DND-41 (cell line): ENCODE measurements at regions not wholly inside any gene's neighbourhood (a gene's known extent, or its start where the extent isn't known, plus 50 kb on each side); places are given as distances from the start of the nearest gene placed in this dataset.

Source experiments
- CTCF ChIP-seq: IDR thresholded peaks from 2 replicates; pipeline ENCODE4 v1.5.1; 2012; ENCODE audit warnings: borderline replicate concordance, low read length, moderate library complexity, mild to moderate bottlenecking; ENCODE audit not compliant: poor library complexity, severe bottlenecking; ENCODE audit errors: extremely low read depth
- EZH2 ChIP-seq: IDR thresholded peaks from 3 replicates; pipeline ENCODE4 v1.6.1; 2012; ENCODE audit warnings: borderline replicate concordance, low read depth, mild to moderate bottlenecking, moderate library complexity, low read length, inconsistent platforms; ENCODE audit not compliant: severe bottlenecking

- TF ChIP-seq CTCF (no peak), EZH2 (no peak)
Observed at GRCh38 chr5:56607551-56607950, 207.8 kb upstream of the MAP3K1 start.
